Liver (tissue), 8 donors: ENCODE measurements at regions not wholly inside any gene's neighbourhood (a gene's known extent, or its start where the extent isn't known, plus 50 kb on each side); places are given as distances from the start of the nearest gene placed in this dataset.

Experiments
- DNase-seq: peaks from one replicate; pipeline ENCODE4 v3.0.0-alpha.2; 2017; ENCODE audit warnings: low spot score
- H3K27ac ChIP-seq, 2 donors: one replicate each; pipeline ENCODE4 v1.7.0; 2013; ENCODE audit warnings: inconsistent platforms in 2 of 2, low read length in 2 of 2, control low read depth in 1 of 2, low read depth in 1 of 2, mild to moderate bottlenecking in 1 of 2
- H3K27me3 ChIP-seq, 4 donors: one replicate each; pipeline versions ENCODE4 v1.6.1 to v1.7.0; 2013; ENCODE audit warnings: low read length in 3 of 4, inconsistent platforms in 1 of 4, mild to moderate bottlenecking in 1 of 4, moderate library complexity in 1 of 4; ENCODE audit not compliant: control insufficient read depth in 4 of 4, insufficient read depth in 4 of 4
- H3K36me3 ChIP-seq, 4 donors: one replicate each; pipeline versions ENCODE4 v1.6.1 to v1.7.0; 2013; ENCODE audit warnings: low read length in 3 of 4, mild to moderate bottlenecking in 3 of 4, low read depth in 1 of 4, moderate library complexity in 1 of 4; ENCODE audit not compliant: control insufficient read depth in 4 of 4, insufficient read depth in 3 of 4
- H3K4me1 ChIP-seq, 4 donors: one replicate each; pipeline versions ENCODE4 v1.6.1 to v1.7.0; 2013; ENCODE audit warnings: low read length in 3 of 4, mild to moderate bottlenecking in 3 of 4, moderate library complexity in 1 of 4; ENCODE audit not compliant: control insufficient read depth in 4 of 4, insufficient read depth in 4 of 4
- H3K4me3 ChIP-seq, 3 donors: one replicate each; pipeline versions ENCODE4 v1.6.1 to v1.7.0; 2013; ENCODE audit warnings: low read length in 3 of 3, control low read depth in 1 of 3, low read depth in 1 of 3, mild to moderate bottlenecking in 1 of 3
- H3K9ac ChIP-seq, 2 donors: one replicate each; pipeline ENCODE4 v1.7.0; 2013; ENCODE audit warnings: low read length in 2 of 2, mild to moderate bottlenecking in 2 of 2, moderate library complexity in 2 of 2, control low read depth in 1 of 2, low read depth in 1 of 2
- H3K9me3 ChIP-seq, 4 donors: one replicate each; pipeline versions ENCODE4 v1.6.1 to v1.7.0; 2013; ENCODE audit warnings: low read length in 3 of 4; ENCODE audit not compliant: control insufficient read depth in 4 of 4
- EGR1 ChIP-seq, 2 donors: IDR thresholded peaks; 2 replicates each; pipeline ENCODE4 v1.6.1; 2016 to 2018; ENCODE audit warnings: antibody characterized with exemption in 2 of 2, low read depth in 2 of 2
- FOXA1 ChIP-seq: IDR thresholded peaks from 2 replicates; pipeline ENCODE4 v1.6.1; 2016; ENCODE audit warnings: antibody characterized with exemption
- FOXA2 ChIP-seq: IDR thresholded peaks from 2 replicates; pipeline ENCODE4 v1.6.1; 2016; ENCODE audit warnings: antibody characterized with exemption
- HNF4A ChIP-seq, 2 donors: conservative IDR thresholded peaks; 2 replicates each; pipeline ENCODE4 v1.6.1; 2016; ENCODE audit warnings: antibody characterized with exemption in 2 of 2, mild to moderate bottlenecking in 2 of 2
- HNF4G ChIP-seq: IDR thresholded peaks from 2 replicates; pipeline ENCODE4 v1.6.1; 2016; ENCODE audit warnings: antibody characterized with exemption
- JUND ChIP-seq, 2 donors: IDR thresholded peaks; 2 replicates each; pipeline ENCODE4 v1.6.1; 2016; ENCODE audit warnings: antibody characterized with exemption in 2 of 2
- NR2F2 ChIP-seq: IDR thresholded peaks from 2 replicates; pipeline ENCODE4 v1.6.1; 2016; ENCODE audit warnings: antibody characterized with exemption
- RAD21 ChIP-seq, 2 donors: IDR thresholded peaks; 2 replicates each; pipeline ENCODE4 v1.6.1; 2016; ENCODE audit warnings: antibody characterized with exemption in 2 of 2, mild to moderate bottlenecking in 2 of 2
- RXRA ChIP-seq, 2 donors: IDR thresholded peaks; 2 replicates each; pipeline ENCODE4 v1.6.1; 2017 to 2018; ENCODE audit warnings: antibody characterized with exemption in 2 of 2, mild to moderate bottlenecking in 1 of 2
- SP1 ChIP-seq: IDR thresholded peaks from 2 replicates; pipeline ENCODE4 v1.6.1; 2018; ENCODE audit warnings: antibody characterized with exemption, mild to moderate bottlenecking
- TAF1 ChIP-seq: conservative IDR thresholded peaks from 2 replicates; pipeline ENCODE4 v1.6.1; 2016; ENCODE audit warnings: antibody characterized with exemption, mild to moderate bottlenecking
- YY1 ChIP-seq: IDR thresholded peaks from 2 replicates; pipeline ENCODE4 v1.6.1; 2016; ENCODE audit warnings: antibody characterized with exemption, mild to moderate bottlenecking
- WGBS: extraction: QIAGEN DNeasy Blood & Tissue Kit; methylation state at CpG from one replicate; pipeline ENCODE4 v1.1.7; 2013; 5-methylcytosine and 5-hydroxymethylcytosine counted together
- TF ChIP-seq, protein P1 (sequence below): IDR thresholded peaks from 2 replicates; pipeline ENCODE4 v1.6.1; 2016; ENCODE audit warnings: antibody characterized with exemption, mild to moderate bottlenecking
- TF ChIP-seq, protein P2 (sequence below): fragments of 150-350 bp; IDR thresholded peaks from 2 replicates; pipeline ENCODE4 v1.5.1; 2017; ENCODE audit warnings: improper control_type of control experiment, low read depth, low read length; ENCODE audit not compliant: missing input control
- TF ChIP-seq, protein P3 (sequence below): IDR thresholded peaks from 2 replicates; pipeline ENCODE4 v1.6.1; 2016; ENCODE audit warnings: antibody characterized with exemption
- TF ChIP-seq, protein P4 (sequence below): IDR thresholded peaks from 2 replicates; pipeline ENCODE4 v1.6.1; 2016; ENCODE audit warnings: antibody characterized with exemption
- TF ChIP-seq, protein P5 (sequence below): IDR thresholded peaks from 2 replicates; pipeline ENCODE4 v1.6.1; 2016; ENCODE audit warnings: antibody characterized with exemption
- donor health status: healthy.
- donor health status: healthy.
- donor health status: healthy.
- donor health status: healthy.
- donor health status: healthy.

DNA sequence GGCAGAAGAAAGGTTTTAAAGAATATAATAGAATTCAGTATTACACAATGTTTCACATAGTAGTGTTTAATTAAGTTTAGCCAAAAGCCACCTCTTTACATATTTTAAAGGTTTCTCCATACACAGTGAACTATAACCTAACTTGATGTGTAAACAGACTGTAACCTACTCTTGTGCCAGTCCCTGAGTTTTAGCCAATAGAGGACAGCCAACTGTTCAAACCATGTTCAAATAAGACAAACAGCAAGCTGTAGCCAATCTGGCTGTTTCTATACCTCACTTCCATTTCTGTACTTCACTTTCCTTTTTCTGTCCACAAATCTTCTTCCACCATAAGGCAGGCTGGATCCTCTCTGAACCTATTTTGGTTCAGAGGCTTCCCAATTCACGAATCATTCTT, 65.2 kb downstream of the TEX13C start:
- no peak for DNase-seq
- H3K27me3 ChIP-seq: no peaks in the 10 kb centered on the region
- 26% methylated on average over 1 of the region's 1 CpG for WGBS
- no peaks in the 10 kb centered on the region for H3K9me3 ChIP-seq
- no peak overlapping the region for H3K4me3 ChIP-seq
- H3K9ac ChIP-seq: no peak overlapping the region
- no peaks in the 10 kb centered on the region for H3K36me3 ChIP-seq
- TF ChIP-seq HNF4G (no peak), NR2F2 (no peak), FOXA1 (no peak), EGR1 (IDR thresholded peaks at IDR 0.05; ENCODE audit: low read depth in 2 of 2) (no peak), RAD21 (IDR thresholded peaks at IDR 0.05) (no peak), RXRA (IDR thresholded peaks at IDR 0.05) (no peak), YY1 (no peak), SP1 (no peak), JUND (IDR thresholded peaks at IDR 0.05) (no peak), TAF1 (no peak)
- TF ChIP-seq, protein P1, sequence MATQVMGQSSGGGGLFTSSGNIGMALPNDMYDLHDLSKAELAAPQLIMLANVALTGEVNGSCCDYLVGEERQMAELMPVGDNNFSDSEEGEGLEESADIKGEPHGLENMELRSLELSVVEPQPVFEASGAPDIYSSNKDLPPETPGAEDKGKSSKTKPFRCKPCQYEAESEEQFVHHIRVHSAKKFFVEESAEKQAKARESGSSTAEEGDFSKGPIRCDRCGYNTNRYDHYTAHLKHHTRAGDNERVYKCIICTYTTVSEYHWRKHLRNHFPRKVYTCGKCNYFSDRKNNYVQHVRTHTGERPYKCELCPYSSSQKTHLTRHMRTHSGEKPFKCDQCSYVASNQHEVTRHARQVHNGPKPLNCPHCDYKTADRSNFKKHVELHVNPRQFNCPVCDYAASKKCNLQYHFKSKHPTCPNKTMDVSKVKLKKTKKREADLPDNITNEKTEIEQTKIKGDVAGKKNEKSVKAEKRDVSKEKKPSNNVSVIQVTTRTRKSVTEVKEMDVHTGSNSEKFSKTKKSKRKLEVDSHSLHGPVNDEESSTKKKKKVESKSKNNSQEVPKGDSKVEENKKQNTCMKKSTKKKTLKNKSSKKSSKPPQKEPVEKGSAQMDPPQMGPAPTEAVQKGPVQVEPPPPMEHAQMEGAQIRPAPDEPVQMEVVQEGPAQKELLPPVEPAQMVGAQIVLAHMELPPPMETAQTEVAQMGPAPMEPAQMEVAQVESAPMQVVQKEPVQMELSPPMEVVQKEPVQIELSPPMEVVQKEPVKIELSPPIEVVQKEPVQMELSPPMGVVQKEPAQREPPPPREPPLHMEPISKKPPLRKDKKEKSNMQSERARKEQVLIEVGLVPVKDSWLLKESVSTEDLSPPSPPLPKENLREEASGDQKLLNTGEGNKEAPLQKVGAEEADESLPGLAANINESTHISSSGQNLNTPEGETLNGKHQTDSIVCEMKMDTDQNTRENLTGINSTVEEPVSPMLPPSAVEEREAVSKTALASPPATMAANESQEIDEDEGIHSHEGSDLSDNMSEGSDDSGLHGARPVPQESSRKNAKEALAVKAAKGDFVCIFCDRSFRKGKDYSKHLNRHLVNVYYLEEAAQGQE: no peak
- TF ChIP-seq, protein P2, sequence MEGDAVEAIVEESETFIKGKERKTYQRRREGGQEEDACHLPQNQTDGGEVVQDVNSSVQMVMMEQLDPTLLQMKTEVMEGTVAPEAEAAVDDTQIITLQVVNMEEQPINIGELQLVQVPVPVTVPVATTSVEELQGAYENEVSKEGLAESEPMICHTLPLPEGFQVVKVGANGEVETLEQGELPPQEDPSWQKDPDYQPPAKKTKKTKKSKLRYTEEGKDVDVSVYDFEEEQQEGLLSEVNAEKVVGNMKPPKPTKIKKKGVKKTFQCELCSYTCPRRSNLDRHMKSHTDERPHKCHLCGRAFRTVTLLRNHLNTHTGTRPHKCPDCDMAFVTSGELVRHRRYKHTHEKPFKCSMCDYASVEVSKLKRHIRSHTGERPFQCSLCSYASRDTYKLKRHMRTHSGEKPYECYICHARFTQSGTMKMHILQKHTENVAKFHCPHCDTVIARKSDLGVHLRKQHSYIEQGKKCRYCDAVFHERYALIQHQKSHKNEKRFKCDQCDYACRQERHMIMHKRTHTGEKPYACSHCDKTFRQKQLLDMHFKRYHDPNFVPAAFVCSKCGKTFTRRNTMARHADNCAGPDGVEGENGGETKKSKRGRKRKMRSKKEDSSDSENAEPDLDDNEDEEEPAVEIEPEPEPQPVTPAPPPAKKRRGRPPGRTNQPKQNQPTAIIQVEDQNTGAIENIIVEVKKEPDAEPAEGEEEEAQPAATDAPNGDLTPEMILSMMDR: no peak
- TF ChIP-seq, protein P3, sequence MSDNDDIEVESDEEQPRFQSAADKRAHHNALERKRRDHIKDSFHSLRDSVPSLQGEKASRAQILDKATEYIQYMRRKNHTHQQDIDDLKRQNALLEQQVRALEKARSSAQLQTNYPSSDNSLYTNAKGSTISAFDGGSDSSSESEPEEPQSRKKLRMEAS: no peak
- TF ChIP-seq, protein P4, sequence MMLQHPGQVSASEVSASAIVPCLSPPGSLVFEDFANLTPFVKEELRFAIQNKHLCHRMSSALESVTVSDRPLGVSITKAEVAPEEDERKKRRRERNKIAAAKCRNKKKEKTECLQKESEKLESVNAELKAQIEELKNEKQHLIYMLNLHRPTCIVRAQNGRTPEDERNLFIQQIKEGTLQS: no peak
- no peak overlapping the region for H3K27ac ChIP-seq
- H3K4me1 ChIP-seq: no peaks in the 10 kb centered on the region

DNA sequence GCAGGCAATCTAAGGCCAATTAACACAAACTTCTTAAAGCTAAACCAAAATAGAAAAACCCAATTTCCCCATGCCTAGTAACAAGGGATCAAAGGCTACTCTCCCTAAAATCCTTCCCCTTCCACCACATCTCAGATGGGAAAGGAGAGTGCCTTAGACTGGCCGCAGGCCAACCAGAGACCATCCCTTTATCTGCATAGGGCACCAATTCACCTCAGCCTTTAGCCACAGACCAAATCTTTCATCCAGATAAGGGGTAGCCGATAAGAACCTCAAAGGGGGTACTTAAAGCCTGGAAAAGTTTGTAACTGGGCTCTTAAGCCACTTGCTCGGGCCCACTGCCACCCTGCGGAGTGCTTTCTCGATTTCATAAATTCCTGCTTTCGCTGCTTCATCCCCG, 68.3 kb downstream of the TEX13C start:
- H3K27me3 ChIP-seq: no peaks in the 10 kb centered on the region
- TF ChIP-seq, protein P5, sequence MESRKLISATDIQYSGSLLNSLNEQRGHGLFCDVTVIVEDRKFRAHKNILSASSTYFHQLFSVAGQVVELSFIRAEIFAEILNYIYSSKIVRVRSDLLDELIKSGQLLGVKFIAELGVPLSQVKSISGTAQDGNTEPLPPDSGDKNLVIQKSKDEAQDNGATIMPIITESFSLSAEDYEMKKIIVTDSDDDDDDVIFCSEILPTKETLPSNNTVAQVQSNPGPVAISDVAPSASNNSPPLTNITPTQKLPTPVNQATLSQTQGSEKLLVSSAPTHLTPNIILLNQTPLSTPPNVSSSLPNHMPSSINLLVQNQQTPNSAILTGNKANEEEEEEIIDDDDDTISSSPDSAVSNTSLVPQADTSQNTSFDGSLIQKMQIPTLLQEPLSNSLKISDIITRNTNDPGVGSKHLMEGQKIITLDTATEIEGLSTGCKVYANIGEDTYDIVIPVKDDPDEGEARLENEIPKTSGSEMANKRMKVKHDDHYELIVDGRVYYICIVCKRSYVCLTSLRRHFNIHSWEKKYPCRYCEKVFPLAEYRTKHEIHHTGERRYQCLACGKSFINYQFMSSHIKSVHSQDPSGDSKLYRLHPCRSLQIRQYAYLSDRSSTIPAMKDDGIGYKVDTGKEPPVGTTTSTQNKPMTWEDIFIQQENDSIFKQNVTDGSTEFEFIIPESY: no peak
- TF ChIP-seq, protein P1: no peak
- TF ChIP-seq, protein P4: no peak
- TF ChIP-seq, protein P2: no peak
- TF ChIP-seq EGR1 (IDR thresholded peaks at IDR 0.05; ENCODE audit: low read depth in 2 of 2) (no peak), FOXA1 (no peak), FOXA2 (no peak), RAD21 (IDR thresholded peaks at IDR 0.05) (no peak), SP1 (no peak), HNF4A (conservative IDR thresholded peaks at IDR 0.05) (no peak), RXRA (IDR thresholded peaks at IDR 0.05) (no peak), NR2F2 (no peak), YY1 (no peak)
- no peaks in the 10 kb centered on the region for H3K36me3 ChIP-seq
- WGBS: 69% methylated on average over 7 of the region's 7 CpGs
- H3K4me3 ChIP-seq: no peak overlapping the region
- no peak for DNase-seq
- H3K9ac ChIP-seq: no peak overlapping the region
- no peaks in the 10 kb centered on the region for H3K9me3 ChIP-seq
- no peak overlapping the region for H3K27ac ChIP-seq
- H3K4me1 ChIP-seq: no peaks in the 10 kb centered on the region
